HEK293T (cell line): ENCODE measurements at regions not wholly inside any gene's neighbourhood (a gene's known extent, or its start where the extent isn't known, plus 50 kb on each side); places are given as distances from the start of the nearest gene placed in this dataset.

Experiments used
- BHLHE40 ChIP-seq: fragments of 450-650 bp; IDR thresholded peaks from 2 replicates; pipeline ENCODE4 v1.6.1; 2016; ENCODE audit warnings: mild to moderate bottlenecking, moderate library complexity, borderline replicate concordance
- CTBP1 ChIP-seq: fragments of 450-650 bp; IDR thresholded peaks from 2 replicates; pipeline ENCODE4 v1.6.1; 2016; ENCODE audit warnings: borderline replicate concordance
- FOXA1 ChIP-seq: fragments of 450-650 bp; IDR thresholded peaks from 2 replicates; pipeline ENCODE4 v1.6.1; 2016; ENCODE audit warnings: mild to moderate bottlenecking
- FOXK2 ChIP-seq: fragments of 450-650 bp; IDR thresholded peaks from 2 replicates; pipeline ENCODE4 v1.6.1; 2016; ENCODE audit warnings: mild to moderate bottlenecking
- NFRKB ChIP-seq: fragments of 450-650 bp; IDR thresholded peaks from 2 replicates; pipeline ENCODE4 v1.6.1; 2016; ENCODE audit warnings: mild to moderate bottlenecking, moderate library complexity
- SP1 ChIP-seq: fragments of 450-650 bp; IDR thresholded peaks from 2 replicates; pipeline ENCODE4 v1.6.1; 2017
- SUZ12 ChIP-seq: fragments of 450-650 bp; IDR thresholded peaks from 2 replicates; pipeline ENCODE4 v1.6.1; 2016; ENCODE audit warnings: mild to moderate bottlenecking
- TARDBP ChIP-seq: fragments of 450-650 bp; IDR thresholded peaks from 2 replicates; pipeline ENCODE4 v1.6.1; 2016
- ZNF384 ChIP-seq: fragments of 450-650 bp; IDR thresholded peaks from 2 replicates; pipeline ENCODE4 v1.6.1; 2016

GRCh38 chr21:15430577-15430976 is 299.2 kb upstream of the USP25 start:
- TF ChIP-seq TARDBP (no peak), BHLHE40 (no peak), SP1 (no peak), FOXA1 (no peak), ZNF384 (no peak), SUZ12 (no peak), FOXK2 (no peak), NFRKB (no peak), CTBP1 (no peak)
